ENCODE measurements at regions not wholly inside any gene's neighbourhood (a gene's known extent, or its start where the extent isn't known, plus 50 kb on each side); places are given as distances from the start of the nearest gene placed in this dataset.

- H3K9me3 ChIP-seq: no peaks in the 10 kb centered on the region
- no peaks in the 10 kb centered on the region for H3K36me3 ChIP-seq
- peaks cover 0 to 46% (median 28%) of the 10 kb centered on the region in 4 donors for H3K4me1 ChIP-seq
- DNase-seq: no peak
- no peak overlapping the region for H3K4me3 ChIP-seq
- peak overlapping the region in 1 of 4 donors; percentile 26 for H3K27ac ChIP-seq
- no peak for TF ChIP-seq POLR2AphosphoS5 (IDR thresholded peaks at IDR 0.05)
- no peak for TF ChIP-seq EP300 (IDR thresholded peaks at IDR 0.05; ENCODE audit: low read depth)
- TF ChIP-seq CTCF (IDR thresholded peaks at IDR 0.05): no peak
- no peak for TF ChIP-seq POLR2A (IDR thresholded peaks at IDR 0.05)
- no peaks in the 10 kb centered on the region for H3K27me3 ChIP-seq
- in situ Hi-C loops (cut with MboI; ENCODE audit: low pct_ligation_motif_present in 1 of 4, low pct_unique_long_range_greater_than_20kb in 1 of 4, low sequenced_read_pairs in 3 of 4): loop anchor here (5.0 to 10.0 kb wide), 6 partner anchors 110 to 308 kb away; no protein-coding TSS in a partner anchor
- WGBS, 2 donors (ENCODE audit: low coverage in 1 of 2): 67 to 74% methylated on average over 5 to 6 of the region's 6 CpGs
- intact Hi-C loops (cut with DNase I; ENCODE audit: low total_unique reads): loop anchor here (1.0 to 5.0 kb wide), 2 partner anchors 114 to 303 kb away; no protein-coding TSS in a partner anchor
Measured at GRCh38 chr11:27184458-27185312, 144.1 kb downstream of the BBOX1 start.

GRCh38 chr11:27183672-27184457, 143.2 kb downstream of the BBOX1 start:
- 11 to 27% methylated on average over 6 of the region's 6 CpGs for WGBS, 2 donors (ENCODE audit: low coverage in 1 of 2)
- Histone ChIP-seq H3K27me3 (no peaks in the 10 kb centered on the region), H3K4me3 (no peak overlapping the region), H3K9me3 (no peaks in the 10 kb centered on the region), H3K4me1 (peaks cover 0 to 41% (median 26%) of the 10 kb centered on the region in 4 donors), H3K27ac (peak overlapping the region in 1 of 4 donors; percentile 26), H3K36me3 (no peaks in the 10 kb centered on the region)
- intact Hi-C loops (cut with DNase I; ENCODE audit: low total_unique reads): loop anchor here (1.0 kb wide), 1 partner anchor 114 kb away; no protein-coding TSS in a partner anchor
- peak; percentile 56 for DNase-seq
- peak; percentile 65 to 83 (median 75) for TF ChIP-seq CTCF (IDR thresholded peaks at IDR 0.05)
- no peak for TF ChIP-seq POLR2AphosphoS5 (IDR thresholded peaks at IDR 0.05)
- in situ Hi-C loops (cut with MboI; ENCODE audit: low pct_ligation_motif_present in 1 of 4, low pct_unique_long_range_greater_than_20kb in 1 of 4, low sequenced_read_pairs in 3 of 4): loop anchor here (5.0 to 10.0 kb wide), 5 partner anchors 111 to 308 kb away; no protein-coding TSS in a partner anchor

- H3K36me3 ChIP-seq: no peaks in the 10 kb centered on the region
- intact Hi-C loops (cut with DNase I; ENCODE audit: low total_unique reads) (no loop called here), in situ Hi-C loops (cut with MboI; ENCODE audit: low pct_ligation_motif_present in 1 of 4, low pct_unique_long_range_greater_than_20kb in 1 of 4, low sequenced_read_pairs in 3 of 4) (no loop called here)
- WGBS, 2 donors (ENCODE audit: low coverage in 1 of 2): 67% methylated on average over 3 of the region's 3 CpGs; no CpG with 5 or more reads in 1 of the 2 donors
- H3K27ac ChIP-seq: no peak overlapping the region
- H3K4me1 ChIP-seq: peaks cover 0 to 7% (median 2%) of the 10 kb centered on the region in 4 donors
- no peak for TF ChIP-seq CTCF (IDR thresholded peaks at IDR 0.05)
- no peaks in the 10 kb centered on the region for H3K27me3 ChIP-seq
- DNase-seq: no peak
- no peak overlapping the region for H3K4me3 ChIP-seq
- H3K9me3 ChIP-seq: no peaks in the 10 kb centered on the region
Measured at GRCh38 chr11:27179334-27179733, 138.7 kb downstream of the BBOX1 start.

GRCh38 chr11:27178859-27179258, 138.2 kb downstream of the BBOX1 start:
- 78 to 84% methylated on average over 4 to 5 of the region's 5 CpGs for WGBS, 2 donors (ENCODE audit: low coverage in 1 of 2)
- in situ Hi-C loops (cut with MboI; ENCODE audit: low pct_ligation_motif_present in 1 of 4, low pct_unique_long_range_greater_than_20kb in 1 of 4, low sequenced_read_pairs in 3 of 4) (no loop called here), intact Hi-C loops (cut with DNase I; ENCODE audit: low total_unique reads) (no loop called here)
- TF ChIP-seq POLR2A (IDR thresholded peaks at IDR 0.05) (no peak), POLR2AphosphoS5 (IDR thresholded peaks at IDR 0.05) (no peak), EP300 (IDR thresholded peaks at IDR 0.05; ENCODE audit: low read depth) (no peak), CTCF (IDR thresholded peaks at IDR 0.05) (no peak)
- no peak for DNase-seq
- no peaks in the 10 kb centered on the region for H3K36me3 ChIP-seq
- H3K27ac ChIP-seq: no peak overlapping the region
- no peaks in the 10 kb centered on the region for H3K27me3 ChIP-seq
- no peaks in the 10 kb centered on the region for H3K9me3 ChIP-seq
- H3K4me1 ChIP-seq: peaks cover 0 to 3% (median 0%) of the 10 kb centered on the region in 4 donors
- H3K4me3 ChIP-seq: no peak overlapping the region

Data from transverse colon (tissue), 4 donors.